Neural cell (in vitro differentiated cells): ENCODE measurements at regions not wholly inside any gene's neighbourhood (a gene's known extent, or its start where the extent isn't known, plus 50 kb on each side); places are given as distances from the start of the nearest gene placed in this dataset.

Source experiments
- H2AFZ ChIP-seq: fragments of 200-600, 300-800 bp; sonication (generic), shearing (Covaris generic); 2 replicates; pipeline ENCODE4 v1.6.0; 2014; ENCODE audit warnings: low read depth, mild to moderate bottlenecking, antibody characterized with exemption, low read length, moderate library complexity
- H3F3A ChIP-seq: fragments of 200-600 bp; shearing (Covaris generic); 2 replicates; pipeline ENCODE4 v1.6.1; 2016; ENCODE audit warnings: mild to moderate bottlenecking, moderate library complexity, mixed read lengths, antibody characterized with exemption, low read length; ENCODE audit not compliant: insufficient read depth, poor library complexity, severe bottlenecking
- H3K27ac ChIP-seq: fragments of 200-600, 300-800 bp; sonication (generic), shearing (Covaris generic); 2 replicates; pipeline ENCODE4 v1.5.1; 2014; ENCODE audit warnings: mild to moderate bottlenecking, low read length, moderate library complexity
- H3K27me3 ChIP-seq: fragments of 300-800, 200-600 bp; sonication (generic), shearing (Covaris generic); 2 replicates; pipeline ENCODE4 v1.6.0; 2014; ENCODE audit warnings: mild to moderate bottlenecking, low read depth, low read length, moderate library complexity; ENCODE audit not compliant: insufficient read depth
- H3K36me3 ChIP-seq: fragments of 300-800, 200-600 bp; sonication (generic), shearing (Covaris generic); 2 replicates; pipeline ENCODE4 v1.5.1; 2014; ENCODE audit warnings: mild to moderate bottlenecking, antibody characterized with exemption, low read length, moderate library complexity; ENCODE audit not compliant: insufficient read depth
- H3K4me2 ChIP-seq: fragments of 300-800, 200-600 bp; sonication (generic), shearing (Covaris generic); 2 replicates; pipeline ENCODE4 v1.6.0; 2014; ENCODE audit warnings: mild to moderate bottlenecking, low read length
- H3K4me3 ChIP-seq: fragments of 300-800, 200-600 bp; sonication (generic), shearing (Covaris generic); 2 replicates; pipeline ENCODE4 v1.5.1; 2014; ENCODE audit warnings: mild to moderate bottlenecking, low read length, moderate library complexity
- H3K79me2 ChIP-seq: fragments of 200-600 bp; shearing (Covaris generic); replicated peaks from 2 replicates; pipeline ENCODE4 v1.6.0; 2014; ENCODE audit warnings: mild to moderate bottlenecking, low read length, moderate library complexity; ENCODE audit not compliant: insufficient read depth
- H3K9ac ChIP-seq: fragments of 300-800, 200-600 bp; sonication (generic), shearing (Covaris generic); 2 replicates; pipeline ENCODE4 v1.6.1; 2016; ENCODE audit warnings: mild to moderate bottlenecking, low read length, mixed read lengths
- H3K9me2 ChIP-seq: fragments of 200-600 bp; shearing (Covaris generic); 2 replicates; pipeline ENCODE4 v1.6.1; 2016; ENCODE audit warnings: mild to moderate bottlenecking, low read length, mixed read lengths; ENCODE audit not compliant: insufficient read depth
- H3K9me3 ChIP-seq: fragments of 200-600, 300-800 bp; sonication (generic), shearing (Covaris generic); 2 replicates; pipeline ENCODE4 v1.6.1; 2016; ENCODE audit warnings: mild to moderate bottlenecking, mixed run types, low read length, moderate library complexity, mixed read lengths
- H4K20me1 ChIP-seq: fragments of 200-600 bp; shearing (Covaris generic); 2 replicates; pipeline ENCODE4 v1.6.1; 2016; ENCODE audit warnings: mild to moderate bottlenecking, mixed run types; ENCODE audit not compliant: insufficient read depth
- CTCF ChIP-seq: fragments of 450-650 bp; IDR thresholded peaks from 2 replicates; pipeline ENCODE4 v1.5.1; 2014; ENCODE audit warnings: antibody characterized with exemption, mild to moderate bottlenecking, moderate library complexity; ENCODE audit not compliant: poor library complexity, severe bottlenecking
- EP300 ChIP-seq: fragments of 450-650 bp; conservative IDR thresholded peaks from 2 replicates; pipeline ENCODE4 v1.6.1; 2014; ENCODE audit warnings: antibody characterized with exemption, mild to moderate bottlenecking, moderate library complexity; ENCODE audit not compliant: poor library complexity, severe bottlenecking
- EZH2 ChIP-seq: fragments of 200-600, 300-800 bp; shearing (Covaris generic), sonication (generic); IDR thresholded peaks from 2 replicates; pipeline ENCODE4 v1.6.1; 2014; ENCODE audit warnings: antibody characterized with exemption, low read length, borderline replicate concordance, mild to moderate bottlenecking; ENCODE audit not compliant: insufficient read depth, poor library complexity, severe bottlenecking
- MXI1 ChIP-seq: fragments of 450-650 bp; conservative IDR thresholded peaks from 2 replicates; pipeline ENCODE4 v1.6.1; 2014; ENCODE audit warnings: antibody characterized with exemption, mild to moderate bottlenecking; ENCODE audit not compliant: poor library complexity, severe bottlenecking
- POLR2AphosphoS5 ChIP-seq: IDR thresholded peaks from 2 replicates; pipeline ENCODE4 v1.6.1; 2012
- RAD21 ChIP-seq: fragments of 450-650 bp; conservative IDR thresholded peaks from 2 replicates; pipeline ENCODE4 v1.6.1; 2014; ENCODE audit warnings: antibody characterized with exemption, mild to moderate bottlenecking, moderate library complexity
- REST ChIP-seq: IDR thresholded peaks from 2 replicates; pipeline ENCODE4 v1.6.1; 2012; ENCODE audit warnings: borderline replicate concordance
- SMC3 ChIP-seq: fragments of 450-650 bp; conservative IDR thresholded peaks from 2 replicates; pipeline ENCODE4 v1.6.1; 2014; ENCODE audit warnings: antibody characterized with exemption, mild to moderate bottlenecking, moderate library complexity; ENCODE audit not compliant: poor library complexity
- TAF1 ChIP-seq: IDR thresholded peaks from 2 replicates; pipeline ENCODE4 v1.6.1; 2012; ENCODE audit warnings: low read depth

GRCh38 chr10:44725404-44725803 lies 185.7 kb upstream of the TMEM72 start:
- Histone ChIP-seq H4K20me1 (no peaks in the 10 kb centered on the region), H3K4me3 (no peak overlapping the region), H3F3A (no peaks in the 10 kb centered on the region), H3K36me3 (no peaks in the 10 kb centered on the region), H3K9me3 (no peaks in the 10 kb centered on the region), H3K27ac (no peak overlapping the region), H3K9me2 (no peaks in the 10 kb centered on the region), H3K9ac (no peak overlapping the region), H3K79me2 (no peaks in the 10 kb centered on the region), H3K4me2 (no peak overlapping the region), H3K27me3 (no peaks in the 10 kb centered on the region), H2AFZ (no peak overlapping the region)
- TF ChIP-seq TAF1: no peak
- TF ChIP-seq REST: no peak
- no peak for TF ChIP-seq RAD21
- TF ChIP-seq SMC3: no peak
- no peak for TF ChIP-seq EP300
- TF ChIP-seq EZH2: no peak
- TF ChIP-seq POLR2AphosphoS5: no peak
- TF ChIP-seq CTCF: no peak
- no peak for TF ChIP-seq MXI1

GRCh38 chr10:44731283-44731682 lies 179.9 kb upstream of the TMEM72 start:
- Histone ChIP-seq H3K9me2 (no peaks in the 10 kb centered on the region), H4K20me1 (no peaks in the 10 kb centered on the region), H3K27ac (no peak overlapping the region), H3K36me3 (no peaks in the 10 kb centered on the region), H2AFZ (no peak overlapping the region), H3K4me3 (no peak overlapping the region), H3F3A (no peaks in the 10 kb centered on the region), H3K9me3 (no peaks in the 10 kb centered on the region), H3K27me3 (no peaks in the 10 kb centered on the region), H3K79me2 (no peaks in the 10 kb centered on the region), H3K4me2 (no peak overlapping the region), H3K9ac (no peak overlapping the region)
- TF ChIP-seq SMC3: no peak
- no peak for TF ChIP-seq TAF1
- TF ChIP-seq EP300: no peak
- no peak for TF ChIP-seq MXI1
- no peak for TF ChIP-seq RAD21
- no peak for TF ChIP-seq POLR2AphosphoS5
- TF ChIP-seq EZH2: no peak
- no peak for TF ChIP-seq CTCF
- no peak for TF ChIP-seq REST
